HK-2 (cell line): ENCODE measurements at regions not wholly inside any gene's neighbourhood (a gene's known extent, or its start where the extent isn't known, plus 50 kb on each side); places are given as distances from the start of the nearest gene placed in this dataset.
"Not testable (repeated sequence)": the region's sequence is repeated elsewhere in the genome, so short reads cannot be mapped to it uniquely, and the experiment has no call there.

Source experiments
- DNase-seq: peaks from one replicate; pipeline ENCODE4 v3.0.0-alpha.2; 2018; ENCODE audit not compliant: unreplicated experiment

- DNase-seq = no peak
Observed at GRCh38 chr9:589723-590122, 251.8 kb upstream of the DMRT1 start.

- DNase-seq = no peak
Observed at GRCh38 chr9:591292-591691, 250.2 kb upstream of the DMRT1 start.

DNA sequence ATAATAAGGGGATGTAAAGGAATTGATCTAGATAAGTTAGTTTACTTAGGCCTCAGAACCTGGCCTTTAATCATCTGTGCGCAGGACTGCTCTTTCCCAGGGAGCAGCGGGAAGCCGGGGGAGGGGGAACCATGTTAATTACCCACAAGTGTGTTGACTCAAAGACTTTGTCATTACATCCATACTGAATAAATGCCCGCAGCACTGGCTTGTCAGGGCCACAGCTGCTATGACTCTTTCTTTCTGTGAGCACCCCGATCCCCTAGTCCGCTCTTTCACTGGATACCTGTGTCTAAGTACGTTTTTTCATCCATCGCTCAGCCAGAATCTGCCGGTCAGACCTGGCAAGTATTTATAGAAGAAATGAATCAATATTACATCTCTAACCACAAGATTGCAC lies 249.3 kb upstream of the DMRT1 start:
- no peak for DNase-seq

- DNase-seq = no peak
Observed at GRCh38 chr9:592733-593132, 248.8 kb upstream of the DMRT1 start.

DNA sequence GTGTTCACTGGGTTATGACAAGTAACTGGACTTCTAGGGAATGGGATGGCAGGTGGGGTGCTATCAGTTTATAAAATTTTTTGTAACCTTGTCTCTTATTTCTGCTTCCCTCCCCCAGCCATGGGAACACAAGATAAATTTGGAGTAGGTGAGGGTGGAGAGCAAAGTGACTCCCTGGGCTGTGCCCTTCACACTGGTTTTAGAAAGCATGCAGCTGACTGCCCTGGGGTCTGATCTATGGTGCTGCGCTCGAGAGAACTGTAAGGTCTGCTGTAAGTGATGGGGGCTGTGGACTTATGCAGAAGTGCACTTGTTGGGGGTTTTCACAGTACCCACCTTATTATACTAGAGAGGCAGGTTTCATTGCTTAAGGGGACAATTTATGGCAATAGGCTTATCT lies 247.7 kb upstream of the DMRT1 start:
- DNase-seq = no peak

DNA sequence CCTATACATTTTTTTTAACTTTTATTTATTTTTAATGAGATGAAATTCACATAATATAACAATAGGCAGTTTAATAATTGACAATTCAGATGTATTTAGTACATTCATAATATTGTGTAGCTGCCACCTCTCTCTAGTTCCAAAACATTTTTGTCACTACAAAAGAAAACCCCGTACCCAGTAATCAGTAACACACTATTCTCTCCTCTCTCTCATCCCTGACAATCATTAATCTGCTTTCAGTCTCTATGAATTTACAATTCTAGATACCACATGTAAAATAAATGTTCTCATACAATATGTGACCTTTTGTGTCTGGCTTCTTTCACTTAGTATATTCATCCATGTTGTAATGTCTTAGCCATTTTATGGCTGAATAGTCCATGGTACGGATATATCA lies 244.8 kb upstream of the DMRT1 start:
- no peak for DNase-seq

- DNase-seq = no peak
Observed at GRCh38 chr9:600006-600405, 241.5 kb upstream of the DMRT1 start.

DNA sequence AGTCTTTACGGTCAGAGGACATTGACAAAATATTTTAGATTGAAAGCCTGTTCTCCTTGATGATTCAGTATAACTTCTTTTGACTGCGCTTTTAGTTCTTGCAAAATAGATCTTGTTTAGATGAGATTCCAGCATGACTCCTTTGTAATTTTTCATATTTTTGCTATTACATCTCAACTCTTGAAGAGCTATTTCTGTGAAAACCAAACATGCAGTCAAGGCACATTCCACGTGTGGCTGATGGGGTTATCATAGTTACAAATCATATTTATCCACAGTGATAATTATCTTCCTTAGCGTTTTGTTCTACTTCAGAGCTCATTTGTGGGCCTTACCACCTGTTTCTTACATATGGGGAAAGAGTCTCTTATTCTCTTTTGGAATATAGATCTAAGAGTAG lies 238.8 kb upstream of the DMRT1 start:
- no peak for DNase-seq

- DNase-seq = no peak
Observed at GRCh38 chr9:603126-603525, 238.4 kb upstream of the DMRT1 start.

GRCh38 chr9:607417-607816 lies 234.1 kb upstream of the DMRT1 start:
- DNase-seq = no peak

- DNase-seq = peak; percentile 38
Observed at GRCh38 chr9:613771-614347, 227.6 kb upstream of the DMRT1 start.

- no peak for DNase-seq
Observed at GRCh38 chr9:614431-614830, 227.1 kb upstream of the DMRT1 start.

- no peak for DNase-seq
Observed at GRCh38 chr9:615756-616155, 225.7 kb upstream of the DMRT1 start.

- DNase-seq = no peak
Observed at GRCh38 chr9:616694-617093, 224.8 kb upstream of the DMRT1 start.

DNA sequence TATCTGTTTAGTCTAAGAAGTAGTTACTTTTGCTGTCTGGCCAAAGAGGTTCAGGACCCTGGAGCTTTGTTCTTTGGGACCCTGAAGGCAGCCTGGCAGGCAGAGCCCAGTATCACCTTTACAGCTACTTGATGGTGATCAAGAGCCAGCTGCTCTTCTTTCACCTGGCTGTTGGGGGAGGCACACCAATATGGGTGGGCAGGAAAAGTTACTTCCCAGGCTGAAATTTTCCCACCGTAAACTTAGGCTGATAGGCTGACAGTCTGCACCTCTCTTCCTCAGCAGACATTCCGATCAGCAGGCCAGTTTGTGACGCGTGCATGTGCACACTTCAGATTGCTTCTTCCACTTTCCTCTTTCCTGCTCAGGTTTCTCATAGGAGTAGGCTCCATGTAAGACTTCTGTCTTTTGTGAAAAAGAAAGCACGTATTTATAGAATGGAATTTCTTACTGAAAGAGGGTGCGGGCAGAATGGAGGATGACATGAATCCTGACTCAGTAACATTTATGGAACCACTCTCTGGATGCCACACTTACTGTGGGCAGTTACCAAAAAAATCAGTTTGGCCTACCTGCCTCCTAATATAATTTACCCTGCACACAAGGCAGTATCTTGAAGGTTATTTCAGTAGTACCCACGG lies 223.9 kb upstream of the DMRT1 start:
- DNase-seq = no peak

- DNase-seq = no peak
Observed at GRCh38 chr9:618478-618877, 223.0 kb upstream of the DMRT1 start.

- no peak for DNase-seq
Observed at GRCh38 chr9:621201-621855, 220.2 kb upstream of the DMRT1 start.

GRCh38 chr9:624935-625500 lies 216.5 kb upstream of the DMRT1 start:
- no peak for DNase-seq

GRCh38 chr9:625613-626012 lies 215.9 kb upstream of the DMRT1 start:
- DNase-seq = no peak

DNA sequence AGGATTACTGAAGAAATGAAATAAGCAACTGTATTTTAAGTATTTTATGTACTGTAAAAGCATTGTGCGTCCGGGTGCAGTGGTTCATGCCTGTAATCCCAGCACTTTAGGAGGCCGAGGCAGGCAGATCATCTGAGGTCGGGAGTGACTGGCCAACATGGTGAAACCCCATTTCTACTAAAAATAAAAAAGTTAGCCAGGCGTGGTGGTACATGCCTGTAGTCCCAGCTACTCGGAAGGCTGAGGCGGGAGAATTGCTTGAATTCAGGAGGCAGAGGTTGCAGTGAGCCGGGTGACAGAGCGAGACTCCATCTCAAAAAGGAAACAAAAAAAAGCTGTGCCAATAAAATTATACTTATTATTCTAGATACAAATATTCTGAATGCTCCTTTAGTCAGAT lies 215.4 kb upstream of the DMRT1 start:
- DNase-seq = not testable (repeated sequence)

DNA sequence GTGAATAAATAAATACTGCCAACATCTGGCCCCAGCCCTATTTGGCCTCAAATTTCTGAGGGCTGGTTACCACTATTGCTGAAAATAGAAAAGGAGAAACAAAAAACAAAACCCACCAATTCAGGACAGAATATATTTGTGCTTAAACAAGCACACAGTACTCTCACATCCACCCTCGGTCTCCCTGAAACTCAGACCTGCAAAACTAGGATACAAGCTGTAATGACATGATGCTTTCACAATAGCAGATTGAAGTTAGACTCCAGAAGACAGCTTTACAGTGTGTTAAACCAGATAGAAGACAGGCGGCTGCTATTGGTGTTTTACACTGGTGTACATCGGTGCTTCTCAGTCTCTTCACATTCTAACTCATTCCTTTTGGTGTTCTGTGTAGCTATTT lies 214.9 kb upstream of the DMRT1 start:
- no peak for DNase-seq

DNA sequence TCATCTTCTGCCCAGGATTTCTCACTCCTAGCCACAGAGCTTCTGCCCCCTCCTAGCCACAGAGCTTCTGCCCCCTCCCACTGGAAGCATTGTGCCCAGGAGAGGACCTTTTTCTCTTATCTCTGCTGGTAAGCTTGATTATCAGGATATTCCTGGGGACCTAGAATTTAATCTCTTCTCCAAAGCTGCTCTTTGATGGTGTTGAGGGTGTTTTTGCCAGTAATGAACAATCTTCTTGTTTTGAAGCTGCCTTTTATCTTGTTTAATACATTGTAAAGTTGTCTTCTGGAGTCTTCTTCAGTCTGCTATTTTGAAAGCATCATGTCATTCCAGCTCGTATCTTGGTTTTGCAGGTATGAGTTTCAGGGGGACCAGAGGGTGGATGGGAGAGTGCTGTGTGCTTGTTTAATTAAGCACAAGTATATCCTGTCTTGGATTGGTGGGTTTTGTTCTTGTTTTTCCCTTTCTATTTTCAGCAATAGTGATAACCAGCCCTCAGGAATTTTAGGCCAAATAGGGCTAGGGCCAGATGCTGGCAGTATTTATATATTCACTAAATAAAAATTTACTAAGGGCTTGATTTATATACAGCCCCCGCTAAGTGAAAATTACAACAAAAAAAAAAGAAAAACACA lies 214.0 kb upstream of the DMRT1 start:
- DNase-seq = no peak

- no peak for DNase-seq
Observed at GRCh38 chr9:629146-629545, 212.4 kb upstream of the DMRT1 start.
